Mesothelial cell of epicardium (in vitro differentiated cells): ENCODE measurements at regions not wholly inside any gene's neighbourhood (a gene's known extent, or its start where the extent isn't known, plus 50 kb on each side); places are given as distances from the start of the nearest gene placed in this dataset.

Experiments used
- DNase-seq, 2 experiments: peaks; one replicate each; pipeline ENCODE4 v3.0.0; 2021; ENCODE audit warnings: low spot score in 2 of 2; ENCODE audit not compliant: unreplicated experiment in 2 of 2
- H3K27ac Mint-ChIP-seq: 2 replicates; pipeline ENCODE4 v1.8.0; 2021; ENCODE audit warnings: mixed read lengths
- H3K27me3 Mint-ChIP-seq: 2 replicates; pipeline ENCODE4 v1.8.0; 2021; ENCODE audit warnings: low read depth, mixed read lengths
- H3K36me3 Mint-ChIP-seq: 2 replicates; pipeline ENCODE4 v1.8.0; 2021; ENCODE audit warnings: mixed read lengths
- H3K4me1 Mint-ChIP-seq: 2 replicates; pipeline ENCODE4 v1.8.0; 2021; ENCODE audit warnings: mixed read lengths
- H3K4me3 Mint-ChIP-seq: 2 replicates; pipeline ENCODE4 v1.8.0; 2021; ENCODE audit warnings: mild to moderate bottlenecking, moderate library complexity, mixed read lengths
- H3K9me3 Mint-ChIP-seq: 2 replicates; pipeline ENCODE4 v1.8.0; 2021; ENCODE audit warnings: mixed read lengths
- TF ChIP-seq, protein P1 (sequence below): fragments of 200-600 bp; sonication (generic); IDR thresholded peaks from one replicate; pipeline ENCODE4 v1.5.0; 2021; ENCODE audit warnings: antibody characterized with exemption; ENCODE audit not compliant: unreplicated experiment

DNA sequence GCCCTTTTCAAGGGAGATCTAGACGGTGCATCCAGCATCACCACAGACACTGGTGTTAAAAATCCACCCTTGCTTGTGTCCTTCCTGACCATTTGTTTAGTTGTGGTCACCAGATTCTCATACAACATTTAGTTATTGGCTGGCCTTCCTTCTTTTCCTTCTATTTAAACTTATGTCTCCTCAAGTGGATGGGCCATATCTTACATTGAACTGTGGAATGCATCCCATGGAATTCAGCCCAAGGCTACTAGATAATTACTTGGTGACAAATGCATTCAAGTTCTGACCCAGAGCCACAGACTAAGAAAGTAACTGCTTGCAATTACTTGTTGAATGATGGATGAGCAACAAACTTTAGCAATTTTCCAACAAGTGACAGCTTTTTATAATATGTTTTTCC lies 198.9 kb upstream of the SSTR4 start:
- Mint-ChIP-seq H3K4me3 (no peak overlapping the region), H3K27me3 (peaks cover 18% of the 10 kb centered on the region), H3K9me3 (peaks cover 5% of the 10 kb centered on the region), H3K36me3 (no peaks in the 10 kb centered on the region), H3K27ac (no peak overlapping the region), H3K4me1 (peaks cover 20% of the 10 kb centered on the region)
- TF ChIP-seq, protein P1, sequence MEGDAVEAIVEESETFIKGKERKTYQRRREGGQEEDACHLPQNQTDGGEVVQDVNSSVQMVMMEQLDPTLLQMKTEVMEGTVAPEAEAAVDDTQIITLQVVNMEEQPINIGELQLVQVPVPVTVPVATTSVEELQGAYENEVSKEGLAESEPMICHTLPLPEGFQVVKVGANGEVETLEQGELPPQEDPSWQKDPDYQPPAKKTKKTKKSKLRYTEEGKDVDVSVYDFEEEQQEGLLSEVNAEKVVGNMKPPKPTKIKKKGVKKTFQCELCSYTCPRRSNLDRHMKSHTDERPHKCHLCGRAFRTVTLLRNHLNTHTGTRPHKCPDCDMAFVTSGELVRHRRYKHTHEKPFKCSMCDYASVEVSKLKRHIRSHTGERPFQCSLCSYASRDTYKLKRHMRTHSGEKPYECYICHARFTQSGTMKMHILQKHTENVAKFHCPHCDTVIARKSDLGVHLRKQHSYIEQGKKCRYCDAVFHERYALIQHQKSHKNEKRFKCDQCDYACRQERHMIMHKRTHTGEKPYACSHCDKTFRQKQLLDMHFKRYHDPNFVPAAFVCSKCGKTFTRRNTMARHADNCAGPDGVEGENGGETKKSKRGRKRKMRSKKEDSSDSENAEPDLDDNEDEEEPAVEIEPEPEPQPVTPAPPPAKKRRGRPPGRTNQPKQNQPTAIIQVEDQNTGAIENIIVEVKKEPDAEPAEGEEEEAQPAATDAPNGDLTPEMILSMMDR = no peak
- no peak for DNase-seq

DNA sequence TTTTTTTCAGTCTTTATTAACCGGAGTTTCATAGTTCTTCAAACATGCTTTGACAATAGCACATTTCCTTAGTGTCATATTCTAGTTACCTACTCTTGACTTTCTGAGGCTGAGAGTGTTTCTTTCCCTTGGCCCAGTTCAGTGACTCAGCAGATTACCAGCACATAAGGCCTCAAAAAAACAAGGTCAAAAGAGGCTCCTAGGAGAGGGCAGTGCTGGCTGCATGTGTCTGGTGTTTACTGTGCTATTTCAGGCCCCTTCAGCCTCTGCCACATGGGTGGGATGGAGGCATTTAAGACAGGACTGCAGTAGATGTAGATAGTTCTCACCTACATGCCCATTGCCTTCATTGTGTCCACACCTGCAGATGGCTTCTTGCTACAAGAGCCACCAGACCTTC lies 198.2 kb upstream of the SSTR4 start:
- TF ChIP-seq, protein P1 = no peak
- DNase-seq = no peak
- Mint-ChIP-seq H3K4me3 (no peak overlapping the region), H3K36me3 (no peaks in the 10 kb centered on the region), H3K9me3 (no peaks in the 10 kb centered on the region), H3K4me1 (peaks cover 21% of the 10 kb centered on the region), H3K27me3 (peaks cover 13% of the 10 kb centered on the region), H3K27ac (no peak overlapping the region)

DNA sequence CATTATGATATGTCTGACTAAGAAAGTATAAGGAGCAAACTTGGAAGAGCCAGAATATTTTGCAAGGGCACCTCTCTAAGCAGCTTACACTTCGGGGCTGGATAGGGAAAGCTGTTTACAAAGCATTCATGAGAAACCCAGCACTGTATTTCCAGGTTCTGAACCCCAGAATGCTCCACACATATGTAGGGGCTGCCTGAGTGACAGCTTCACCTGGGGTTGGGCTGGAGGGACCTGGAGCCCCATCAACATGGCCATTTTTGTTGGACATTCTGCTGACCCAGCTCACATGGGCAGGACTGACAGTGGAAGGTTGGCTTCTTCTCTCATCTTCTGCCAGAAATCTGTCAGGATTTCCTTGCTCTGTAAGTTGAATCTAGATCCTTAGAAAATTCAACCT lies 197.1 kb upstream of the SSTR4 start:
- TF ChIP-seq, protein P1 = no peak
- H3K36me3 Mint-ChIP-seq = no peaks in the 10 kb centered on the region
- no peak overlapping the region for H3K4me3 Mint-ChIP-seq
- no peaks in the 10 kb centered on the region for H3K9me3 Mint-ChIP-seq
- DNase-seq = no peak
- peaks cover 21% of the 10 kb centered on the region for H3K4me1 Mint-ChIP-seq
- no peak overlapping the region for H3K27ac Mint-ChIP-seq
- H3K27me3 Mint-ChIP-seq = peaks cover 21% of the 10 kb centered on the region

DNA sequence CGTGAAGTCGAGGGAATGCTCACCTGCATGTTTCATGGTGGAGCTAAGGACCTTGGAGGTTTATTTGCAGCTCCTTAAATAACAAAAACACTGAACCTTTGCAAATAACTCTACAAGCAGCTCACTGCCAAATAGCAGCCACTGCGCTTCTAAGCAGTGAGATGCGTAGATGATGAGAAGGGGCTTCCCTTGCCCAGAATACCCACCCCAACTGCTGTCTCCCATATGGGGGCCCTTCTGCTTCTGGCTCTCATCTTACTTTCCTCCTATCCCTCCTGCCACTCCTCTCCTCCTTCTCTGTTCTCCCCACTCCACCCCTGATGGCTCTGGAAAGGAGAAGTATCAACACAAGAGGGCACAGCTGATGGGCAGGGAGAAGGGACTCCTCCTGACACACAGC lies 193.3 kb upstream of the SSTR4 start:
- H3K27me3 Mint-ChIP-seq = peaks cover 34% of the 10 kb centered on the region
- no peak for DNase-seq
- peaks cover 2% of the 10 kb centered on the region for H3K4me1 Mint-ChIP-seq
- TF ChIP-seq, protein P1 = no peak
- H3K36me3 Mint-ChIP-seq = no peaks in the 10 kb centered on the region
- H3K27ac Mint-ChIP-seq = no peak overlapping the region
- no peaks in the 10 kb centered on the region for H3K9me3 Mint-ChIP-seq
- H3K4me3 Mint-ChIP-seq = no peak overlapping the region

DNA sequence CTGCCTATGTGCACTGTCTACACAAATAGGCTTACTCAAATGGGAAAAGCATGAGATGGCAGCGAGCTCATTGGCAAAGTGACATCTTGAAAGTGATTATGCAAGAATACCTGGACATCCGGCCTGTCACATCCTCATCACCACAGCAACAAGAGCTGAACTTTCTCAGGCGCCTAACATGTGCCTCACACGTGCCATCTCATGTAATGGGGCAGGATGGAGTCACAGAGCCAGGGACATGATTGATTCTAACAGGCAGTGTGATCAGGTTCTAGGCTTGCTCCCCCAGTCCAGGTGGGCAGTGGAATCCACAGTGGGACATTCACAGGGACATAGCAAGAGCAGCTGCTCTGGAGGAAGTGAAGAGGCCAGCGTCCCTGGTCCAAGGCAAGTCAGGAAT lies 192.3 kb upstream of the SSTR4 start:
- Mint-ChIP-seq H3K36me3 (no peaks in the 10 kb centered on the region), H3K4me1 (peaks cover 2% of the 10 kb centered on the region), H3K27me3 (peaks cover 34% of the 10 kb centered on the region), H3K9me3 (peaks cover 5% of the 10 kb centered on the region), H3K27ac (no peak overlapping the region), H3K4me3 (no peak overlapping the region)
- TF ChIP-seq, protein P1 = no peak
- DNase-seq = no peak

DNA sequence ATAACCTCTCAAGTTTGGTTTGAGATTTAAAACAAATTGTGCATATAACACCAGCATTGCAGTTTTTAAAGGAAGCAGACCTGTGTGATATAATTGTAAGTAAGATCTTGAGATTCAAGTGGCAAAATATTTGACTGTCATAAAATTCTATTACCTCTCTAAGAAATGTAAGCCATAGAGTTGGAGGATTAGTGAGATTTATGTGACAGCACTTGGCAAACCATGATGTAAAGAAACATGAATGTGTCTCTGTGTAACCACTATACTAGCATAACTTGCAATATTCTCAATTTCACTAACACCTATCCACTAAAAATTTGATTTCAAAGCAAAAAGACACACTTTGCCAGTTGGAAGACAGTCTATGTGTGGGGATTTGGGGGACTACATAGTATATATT lies 190.2 kb upstream of the SSTR4 start:
- peaks cover 10% of the 10 kb centered on the region for H3K9me3 Mint-ChIP-seq
- no peak for DNase-seq
- peaks cover 2% of the 10 kb centered on the region for H3K4me1 Mint-ChIP-seq
- TF ChIP-seq, protein P1 = no peak
- no peak overlapping the region for H3K4me3 Mint-ChIP-seq
- no peak overlapping the region for H3K27ac Mint-ChIP-seq
- no peaks in the 10 kb centered on the region for H3K36me3 Mint-ChIP-seq
- peaks cover 34% of the 10 kb centered on the region for H3K27me3 Mint-ChIP-seq
